ENCODE measurements at regions not wholly inside any gene's neighbourhood (a gene's known extent, or its start where the extent isn't known, plus 50 kb on each side); places are given as distances from the start of the nearest gene placed in this dataset.

DNA sequence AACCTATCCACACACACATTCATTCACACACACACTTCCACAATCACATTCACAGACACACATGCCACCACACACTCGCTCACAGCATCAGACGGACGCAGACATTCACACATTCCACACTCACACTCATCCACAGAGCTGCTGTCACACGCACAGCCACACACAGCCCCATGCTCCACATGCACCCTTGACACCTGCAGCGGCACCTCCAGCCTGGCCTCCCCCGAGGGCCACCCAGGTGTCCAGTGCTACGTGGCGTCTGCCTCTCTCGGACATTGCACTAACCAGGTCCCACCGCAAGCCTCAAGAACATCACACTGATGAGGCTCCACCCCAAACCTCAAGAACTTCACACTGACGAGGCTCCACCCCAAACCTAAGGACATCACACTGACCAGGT is 155.2 kb downstream of the RBFOX3 start:
- no peaks in the 10 kb centered on the region for H3K9me2 ChIP-seq (ENCODE audit: insufficient read depth, low read length)
- H3F3A ChIP-seq (ENCODE audit: insufficient read depth, low read length, poor library complexity, severe bottlenecking) = no peaks in the 10 kb centered on the region
- no peaks in the 10 kb centered on the region for H3K36me3 ChIP-seq (ENCODE audit: insufficient read depth, low read length)
- H3K79me2 ChIP-seq (replicated peaks; ENCODE audit: insufficient read depth, low read length) = no peaks in the 10 kb centered on the region
- no peak overlapping the region for H3K4me2 ChIP-seq (ENCODE audit: low read length)
- H3K27ac ChIP-seq (ENCODE audit: low read length) = no peak overlapping the region
- no peaks in the 10 kb centered on the region for H4K20me1 ChIP-seq (ENCODE audit: insufficient read depth)
- no peak for TF ChIP-seq MXI1 (conservative IDR thresholded peaks at IDR 0.05; ENCODE audit: poor library complexity, severe bottlenecking)
- no peak for TF ChIP-seq EP300 (conservative IDR thresholded peaks at IDR 0.05; ENCODE audit: poor library complexity, severe bottlenecking)
- TF ChIP-seq, protein P1, sequence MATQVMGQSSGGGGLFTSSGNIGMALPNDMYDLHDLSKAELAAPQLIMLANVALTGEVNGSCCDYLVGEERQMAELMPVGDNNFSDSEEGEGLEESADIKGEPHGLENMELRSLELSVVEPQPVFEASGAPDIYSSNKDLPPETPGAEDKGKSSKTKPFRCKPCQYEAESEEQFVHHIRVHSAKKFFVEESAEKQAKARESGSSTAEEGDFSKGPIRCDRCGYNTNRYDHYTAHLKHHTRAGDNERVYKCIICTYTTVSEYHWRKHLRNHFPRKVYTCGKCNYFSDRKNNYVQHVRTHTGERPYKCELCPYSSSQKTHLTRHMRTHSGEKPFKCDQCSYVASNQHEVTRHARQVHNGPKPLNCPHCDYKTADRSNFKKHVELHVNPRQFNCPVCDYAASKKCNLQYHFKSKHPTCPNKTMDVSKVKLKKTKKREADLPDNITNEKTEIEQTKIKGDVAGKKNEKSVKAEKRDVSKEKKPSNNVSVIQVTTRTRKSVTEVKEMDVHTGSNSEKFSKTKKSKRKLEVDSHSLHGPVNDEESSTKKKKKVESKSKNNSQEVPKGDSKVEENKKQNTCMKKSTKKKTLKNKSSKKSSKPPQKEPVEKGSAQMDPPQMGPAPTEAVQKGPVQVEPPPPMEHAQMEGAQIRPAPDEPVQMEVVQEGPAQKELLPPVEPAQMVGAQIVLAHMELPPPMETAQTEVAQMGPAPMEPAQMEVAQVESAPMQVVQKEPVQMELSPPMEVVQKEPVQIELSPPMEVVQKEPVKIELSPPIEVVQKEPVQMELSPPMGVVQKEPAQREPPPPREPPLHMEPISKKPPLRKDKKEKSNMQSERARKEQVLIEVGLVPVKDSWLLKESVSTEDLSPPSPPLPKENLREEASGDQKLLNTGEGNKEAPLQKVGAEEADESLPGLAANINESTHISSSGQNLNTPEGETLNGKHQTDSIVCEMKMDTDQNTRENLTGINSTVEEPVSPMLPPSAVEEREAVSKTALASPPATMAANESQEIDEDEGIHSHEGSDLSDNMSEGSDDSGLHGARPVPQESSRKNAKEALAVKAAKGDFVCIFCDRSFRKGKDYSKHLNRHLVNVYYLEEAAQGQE (IDR thresholded peaks at IDR 0.05; ENCODE audit: borderline replicate concordance) = no peak
- no peak for TF ChIP-seq TAF1 (IDR thresholded peaks at IDR 0.05; ENCODE audit: low read depth)
- TF ChIP-seq POLR2AphosphoS5 (IDR thresholded peaks at IDR 0.05) = no peak
- no peak for TF ChIP-seq SMC3 (conservative IDR thresholded peaks at IDR 0.05; ENCODE audit: poor library complexity)
- no peak for TF ChIP-seq EZH2 (IDR thresholded peaks at IDR 0.05; ENCODE audit: borderline replicate concordance, insufficient read depth, low read length, poor library complexity, severe bottlenecking)
- TF ChIP-seq, protein P2, sequence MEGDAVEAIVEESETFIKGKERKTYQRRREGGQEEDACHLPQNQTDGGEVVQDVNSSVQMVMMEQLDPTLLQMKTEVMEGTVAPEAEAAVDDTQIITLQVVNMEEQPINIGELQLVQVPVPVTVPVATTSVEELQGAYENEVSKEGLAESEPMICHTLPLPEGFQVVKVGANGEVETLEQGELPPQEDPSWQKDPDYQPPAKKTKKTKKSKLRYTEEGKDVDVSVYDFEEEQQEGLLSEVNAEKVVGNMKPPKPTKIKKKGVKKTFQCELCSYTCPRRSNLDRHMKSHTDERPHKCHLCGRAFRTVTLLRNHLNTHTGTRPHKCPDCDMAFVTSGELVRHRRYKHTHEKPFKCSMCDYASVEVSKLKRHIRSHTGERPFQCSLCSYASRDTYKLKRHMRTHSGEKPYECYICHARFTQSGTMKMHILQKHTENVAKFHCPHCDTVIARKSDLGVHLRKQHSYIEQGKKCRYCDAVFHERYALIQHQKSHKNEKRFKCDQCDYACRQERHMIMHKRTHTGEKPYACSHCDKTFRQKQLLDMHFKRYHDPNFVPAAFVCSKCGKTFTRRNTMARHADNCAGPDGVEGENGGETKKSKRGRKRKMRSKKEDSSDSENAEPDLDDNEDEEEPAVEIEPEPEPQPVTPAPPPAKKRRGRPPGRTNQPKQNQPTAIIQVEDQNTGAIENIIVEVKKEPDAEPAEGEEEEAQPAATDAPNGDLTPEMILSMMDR (IDR thresholded peaks at IDR 0.05; ENCODE audit: poor library complexity, severe bottlenecking) = no peak
- no peak for TF ChIP-seq RAD21 (conservative IDR thresholded peaks at IDR 0.05)
- no peaks in the 10 kb centered on the region for H3K9me3 ChIP-seq (ENCODE audit: low read length)
- no peak overlapping the region for H3K9ac ChIP-seq (ENCODE audit: low read length)
- H2AFZ ChIP-seq (ENCODE audit: low read depth, low read length) = no peak overlapping the region
- H3K4me3 ChIP-seq (ENCODE audit: low read length) = no peak overlapping the region
- H3K27me3 ChIP-seq (ENCODE audit: insufficient read depth, low read depth, low read length) = no peaks in the 10 kb centered on the region

DNA sequence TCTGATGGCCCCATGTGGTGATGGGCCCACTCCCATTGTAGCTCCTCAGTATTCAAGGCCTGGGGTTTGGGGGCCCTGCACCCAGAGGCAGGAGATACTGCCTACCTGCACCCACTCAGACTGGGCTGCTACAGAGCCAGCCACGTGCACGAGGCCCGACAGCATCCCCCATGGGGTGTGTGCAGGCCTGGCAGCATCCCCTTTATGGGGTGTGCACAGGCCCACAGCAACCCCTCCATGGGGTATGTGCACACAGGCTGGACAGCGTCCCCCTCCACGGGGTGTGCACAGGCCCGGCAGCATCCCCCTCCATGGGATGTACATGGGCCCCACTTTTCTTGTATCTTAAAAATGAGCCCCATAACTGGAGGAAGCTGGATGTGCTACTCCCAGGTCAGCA is 156.0 kb downstream of the RBFOX3 start:
- no peak overlapping the region for H3K27ac ChIP-seq (ENCODE audit: low read length)
- H3K79me2 ChIP-seq (replicated peaks; ENCODE audit: insufficient read depth, low read length) = no peaks in the 10 kb centered on the region
- H3F3A ChIP-seq (ENCODE audit: insufficient read depth, low read length, poor library complexity, severe bottlenecking) = no peaks in the 10 kb centered on the region
- no peaks in the 10 kb centered on the region for H3K36me3 ChIP-seq (ENCODE audit: insufficient read depth, low read length)
- H3K27me3 ChIP-seq (ENCODE audit: insufficient read depth, low read depth, low read length) = no peaks in the 10 kb centered on the region
- H3K9me3 ChIP-seq (ENCODE audit: low read length) = no peaks in the 10 kb centered on the region
- H4K20me1 ChIP-seq (ENCODE audit: insufficient read depth) = no peaks in the 10 kb centered on the region
- H2AFZ ChIP-seq (ENCODE audit: low read depth, low read length) = no peak overlapping the region
- H3K9me2 ChIP-seq (ENCODE audit: insufficient read depth, low read length) = no peaks in the 10 kb centered on the region
- no peak overlapping the region for H3K4me2 ChIP-seq (ENCODE audit: low read length)
- H3K9ac ChIP-seq (ENCODE audit: low read length) = no peak overlapping the region
- H3K4me3 ChIP-seq (ENCODE audit: low read length) = no peak overlapping the region
- TF ChIP-seq RAD21 (conservative IDR thresholded peaks at IDR 0.05) = no peak
- TF ChIP-seq, protein P2 (IDR thresholded peaks at IDR 0.05; ENCODE audit: poor library complexity, severe bottlenecking) = no peak
- TF ChIP-seq SMC3 (conservative IDR thresholded peaks at IDR 0.05; ENCODE audit: poor library complexity) = no peak
- TF ChIP-seq, protein P1 (IDR thresholded peaks at IDR 0.05; ENCODE audit: borderline replicate concordance) = no peak
- no peak for TF ChIP-seq POLR2AphosphoS5 (IDR thresholded peaks at IDR 0.05)
- no peak for TF ChIP-seq EZH2 (IDR thresholded peaks at IDR 0.05; ENCODE audit: borderline replicate concordance, insufficient read depth, low read length, poor library complexity, severe bottlenecking)

Measured in neural cell (in vitro differentiated cells).